ENCODE measurements at regions not wholly inside any gene's neighbourhood (a gene's known extent, or its start where the extent isn't known, plus 50 kb on each side); places are given as distances from the start of the nearest gene placed in this dataset.
"Not testable (repeated sequence)": the region's sequence is repeated elsewhere in the genome, so short reads cannot be mapped to it uniquely, and the experiment has no call there.

DNA sequence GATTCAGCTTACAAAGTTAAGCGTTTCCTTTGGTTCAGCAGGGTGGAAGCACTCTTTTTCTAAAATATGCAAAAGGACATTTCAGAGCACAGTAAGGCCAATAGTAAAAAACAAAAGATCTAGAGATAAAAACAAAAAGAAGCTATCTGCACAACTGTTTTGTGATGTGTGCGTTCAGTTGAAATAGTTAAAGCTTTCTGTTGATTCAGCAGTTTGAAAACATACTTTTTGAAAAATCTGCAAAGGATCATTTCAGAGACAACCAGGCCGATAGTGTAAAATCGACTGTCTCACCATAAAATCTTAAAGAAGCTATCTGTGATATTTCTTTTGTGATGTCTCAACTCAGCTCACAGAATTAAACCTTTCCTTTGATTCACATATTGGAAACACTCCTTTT lies 300.0 kb upstream of the ALG10B start:
- H3K9me3 ChIP-seq (ENCODE audit: control insufficient read depth, insufficient read depth, low read length), result no peaks in the 10 kb centered on the region; the same call in 1 of the 2 replicates
- no peaks in the 10 kb centered on the region for H3K36me3 ChIP-seq (ENCODE audit: insufficient read depth, low read length)
- H3K9ac ChIP-seq (ENCODE audit: low read depth, low read length), result no peak overlapping the region
- H3K4me1 ChIP-seq (ENCODE audit: insufficient read depth, low read length), result no peaks in the 10 kb centered on the region

DNA sequence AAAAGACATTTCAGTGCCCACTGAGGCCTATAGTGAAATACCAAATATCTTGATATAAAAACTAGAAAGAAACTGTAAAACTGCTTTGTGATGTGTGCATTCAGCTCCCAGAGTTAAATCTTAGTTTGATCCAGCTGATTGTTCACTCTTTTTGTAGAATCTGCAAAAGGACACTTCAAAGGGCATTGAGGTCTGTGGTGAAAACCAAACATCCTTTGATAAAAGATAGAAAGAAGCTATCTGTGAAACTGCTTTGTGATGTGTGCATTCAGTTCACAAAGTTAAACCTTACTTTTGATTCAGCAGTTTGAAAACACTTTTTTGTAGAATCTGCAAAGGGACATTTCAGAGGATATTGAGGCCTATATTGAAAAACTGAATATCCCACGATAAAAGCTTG lies 290.7 kb upstream of the ALG10B start:
- H3K9ac ChIP-seq (ENCODE audit: low read depth, low read length), result no peak overlapping the region
- H3K9me3 ChIP-seq (ENCODE audit: control insufficient read depth, insufficient read depth, low read length), result peaks cover 7% of the 10 kb centered on the region; the same call in 1 of the 2 replicates
- no peaks in the 10 kb centered on the region for H3K36me3 ChIP-seq (ENCODE audit: insufficient read depth, low read length)
- H3K4me1 ChIP-seq (ENCODE audit: insufficient read depth, low read length), result no peaks in the 10 kb centered on the region

DNA sequence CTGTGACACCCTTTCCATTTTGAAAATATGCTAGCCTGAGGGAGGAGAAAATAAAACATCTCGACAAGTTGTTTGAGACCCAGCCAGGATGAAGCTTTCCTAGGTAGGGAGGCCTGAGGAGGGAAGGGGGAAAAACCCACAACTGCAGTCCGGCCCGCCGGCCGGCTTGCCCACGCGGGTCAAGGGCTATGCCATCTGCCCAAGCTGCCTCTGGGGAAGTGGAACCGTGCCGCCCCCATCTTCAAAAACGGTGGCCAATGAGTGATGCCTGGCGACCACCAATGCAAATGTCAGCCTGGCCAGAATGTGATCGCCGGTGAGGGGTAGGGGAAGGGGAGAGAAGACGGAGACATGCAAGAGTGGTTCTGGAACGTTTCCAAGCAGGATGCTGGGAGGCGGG lies 263.5 kb upstream of the ALG10B start:
- Histone ChIP-seq H3K4me1 (ENCODE audit: insufficient read depth, low read length) (no peaks in the 10 kb centered on the region), H3K9ac (ENCODE audit: low read depth, low read length) (no peak overlapping the region), H3K36me3 (ENCODE audit: insufficient read depth, low read length) (no peaks in the 10 kb centered on the region), H3K9me3 (ENCODE audit: control insufficient read depth, insufficient read depth, low read length) (no peaks in the 10 kb centered on the region)

DNA sequence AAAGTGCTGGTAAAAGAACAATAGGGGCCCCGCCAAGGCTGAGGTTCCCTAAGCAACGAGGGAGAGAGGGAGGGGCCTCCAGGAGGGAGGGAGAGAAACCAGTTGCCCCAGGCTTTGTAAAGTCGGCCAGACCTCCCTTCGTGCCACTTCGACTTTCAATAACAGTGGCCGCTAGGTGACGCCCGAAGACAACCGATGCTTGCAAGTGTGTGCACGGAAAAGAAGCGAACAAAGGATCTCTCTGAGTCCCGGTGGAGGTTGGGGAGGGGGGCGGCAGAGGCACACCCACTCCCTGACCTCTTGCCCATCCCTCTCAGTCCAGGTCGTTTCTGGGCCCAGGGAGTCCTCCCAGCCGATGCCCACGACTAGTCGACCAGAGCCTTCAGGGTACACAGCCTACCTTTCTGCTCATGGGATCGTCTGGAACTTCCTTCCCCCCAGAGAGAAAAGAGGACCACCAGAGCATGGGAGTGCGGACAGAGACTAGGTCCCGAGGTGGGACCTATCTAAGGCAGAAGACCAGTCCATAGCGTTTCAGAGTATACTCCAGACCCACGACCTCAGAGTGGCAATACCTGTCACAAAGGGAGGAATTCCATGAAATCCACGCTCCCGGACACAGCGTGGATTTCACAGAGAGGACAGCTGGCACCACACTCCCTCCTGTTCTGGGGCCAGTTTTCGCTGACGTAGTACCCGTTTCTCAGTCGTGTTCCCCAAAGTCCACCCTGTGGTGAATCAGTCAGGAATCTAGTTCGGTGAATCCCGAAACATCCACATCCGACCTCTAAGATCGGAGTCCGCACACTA lies 262.7 kb upstream of the ALG10B start:
- no peaks in the 10 kb centered on the region for H3K9me3 ChIP-seq (ENCODE audit: control insufficient read depth, insufficient read depth, low read length)
- H3K4me1 ChIP-seq (ENCODE audit: insufficient read depth, low read length), result no peaks in the 10 kb centered on the region
- peak overlapping the region; percentile 33 for H3K9ac ChIP-seq (ENCODE audit: low read depth, low read length)
- no peaks in the 10 kb centered on the region for H3K36me3 ChIP-seq (ENCODE audit: insufficient read depth, low read length)

DNA sequence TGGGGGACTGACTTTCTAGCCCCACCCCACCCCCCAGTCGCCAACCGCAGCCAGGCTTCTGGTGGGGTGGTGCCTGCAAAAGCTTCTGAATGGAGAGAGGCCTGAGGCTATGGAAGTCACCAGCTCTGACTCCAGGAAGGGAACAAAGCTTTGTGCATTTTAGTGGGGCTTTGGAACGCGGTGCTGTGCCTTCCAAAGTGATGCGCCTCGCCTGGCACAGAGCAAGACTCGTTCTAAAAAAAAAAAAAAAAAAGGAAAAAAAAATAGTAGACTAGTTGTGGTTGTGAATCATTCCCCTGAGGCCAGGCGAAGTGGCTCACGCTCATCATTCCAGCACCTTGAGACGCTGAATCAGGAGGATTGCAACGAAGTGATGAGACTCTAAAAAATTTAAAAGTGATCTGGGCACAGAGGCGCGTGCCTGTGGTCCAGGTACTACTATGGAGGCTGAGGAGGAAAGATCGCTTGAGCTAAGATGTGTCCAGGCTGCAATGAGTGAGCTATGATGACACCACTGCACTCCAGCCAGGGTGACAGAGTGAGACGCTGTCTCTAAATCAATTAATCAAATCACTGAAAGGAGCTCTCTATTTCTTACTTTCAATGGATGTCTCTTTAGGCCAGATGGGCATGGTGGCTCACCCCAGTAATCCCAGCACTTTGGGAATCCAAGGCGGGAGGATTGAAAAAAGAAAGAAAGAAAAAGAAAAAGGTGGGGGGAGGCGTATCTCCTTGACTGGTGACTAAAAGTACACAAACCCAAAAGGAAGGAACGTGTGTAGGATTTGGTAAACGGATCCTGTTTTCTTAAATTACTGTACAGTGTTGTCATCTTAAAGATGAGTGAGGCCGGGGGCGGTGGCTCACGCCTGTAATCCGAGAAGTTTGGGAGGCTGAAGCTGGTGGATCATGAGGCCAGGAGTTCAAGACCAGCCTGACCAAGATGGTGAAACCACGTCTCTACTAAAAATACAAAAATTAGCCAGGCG lies 259.6 kb upstream of the ALG10B start:
- no peaks in the 10 kb centered on the region for H3K4me1 ChIP-seq (ENCODE audit: insufficient read depth, low read length)
- H3K36me3 ChIP-seq (ENCODE audit: insufficient read depth, low read length), result no peaks in the 10 kb centered on the region
- no peaks in the 10 kb centered on the region for H3K9me3 ChIP-seq (ENCODE audit: control insufficient read depth, insufficient read depth, low read length)
- no peak overlapping the region for H3K9ac ChIP-seq (ENCODE audit: low read depth, low read length)

DNA sequence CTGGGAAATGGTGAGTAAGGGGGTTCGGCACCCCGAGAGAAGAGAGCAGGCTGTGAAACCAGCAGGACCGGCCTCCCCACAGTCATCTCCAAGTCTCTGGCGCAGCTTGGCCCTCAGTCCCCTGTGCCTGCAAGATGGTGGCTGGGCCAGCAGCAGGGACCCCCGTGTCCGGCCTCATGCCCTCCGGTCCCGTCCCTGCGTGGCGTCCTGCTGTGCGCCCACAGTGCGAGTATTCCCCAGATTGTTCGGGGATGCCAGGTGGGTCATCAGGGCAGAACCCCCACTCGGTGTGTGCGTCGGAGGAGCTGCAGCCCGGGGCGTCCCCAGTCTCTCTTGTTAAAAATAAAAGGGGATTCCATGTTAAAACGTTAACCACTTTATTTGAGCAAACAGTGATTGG lies 216.9 kb upstream of the ALG10B start:
- no peaks in the 10 kb centered on the region for H3K9me3 ChIP-seq (ENCODE audit: control insufficient read depth, insufficient read depth, low read length)
- H3K36me3 ChIP-seq (ENCODE audit: insufficient read depth, low read length), result no peaks in the 10 kb centered on the region
- no peaks in the 10 kb centered on the region for H3K4me1 ChIP-seq (ENCODE audit: insufficient read depth, low read length)
- H3K9ac ChIP-seq (ENCODE audit: low read depth, low read length), result no peak overlapping the region

DNA sequence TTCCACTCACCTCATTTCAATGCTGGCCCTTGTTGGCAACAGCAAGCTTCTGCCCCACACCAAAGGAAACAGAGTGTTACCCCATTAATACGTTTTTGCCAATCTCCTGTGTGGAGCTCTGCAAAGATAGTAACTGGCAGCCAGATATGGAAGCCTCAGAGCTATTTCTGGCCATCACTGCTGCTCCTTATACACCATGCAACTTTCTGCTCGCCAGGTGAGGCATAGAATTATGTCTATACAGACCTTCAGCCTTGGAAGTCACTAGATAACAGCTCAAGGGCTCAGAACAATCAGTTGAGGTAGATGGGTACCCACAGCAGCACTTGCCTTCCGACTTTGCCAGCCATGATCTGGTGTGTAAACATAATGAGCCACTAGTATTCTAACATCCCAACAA lies 214.8 kb upstream of the ALG10B start:
- H3K36me3 ChIP-seq (ENCODE audit: insufficient read depth, low read length), result no peaks in the 10 kb centered on the region
- H3K9ac ChIP-seq (ENCODE audit: low read depth, low read length), result no peak overlapping the region
- no peaks in the 10 kb centered on the region for H3K4me1 ChIP-seq (ENCODE audit: insufficient read depth, low read length)
- H3K9me3 ChIP-seq (ENCODE audit: control insufficient read depth, insufficient read depth, low read length), result no peaks in the 10 kb centered on the region

DNA sequence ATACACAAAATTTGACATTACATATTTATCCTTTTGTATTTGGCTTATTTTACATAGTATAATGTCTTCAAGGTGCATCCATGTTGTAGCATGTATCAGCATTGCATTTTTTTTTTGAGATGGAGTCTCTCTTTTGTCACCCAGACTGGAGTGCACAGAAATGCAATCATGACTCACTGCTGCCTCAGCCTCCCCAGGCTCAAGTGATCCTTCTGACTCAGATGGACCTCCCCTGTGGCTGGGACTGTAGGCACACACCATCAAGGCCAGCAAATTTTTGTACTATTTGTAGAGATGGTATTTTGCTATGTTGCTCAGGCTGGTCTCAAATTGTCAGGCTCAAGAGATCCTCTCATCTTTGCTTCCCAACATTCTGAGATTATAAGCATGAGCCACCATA lies 214.4 kb upstream of the ALG10B start:
- H3K36me3 ChIP-seq (ENCODE audit: insufficient read depth, low read length), result no peaks in the 10 kb centered on the region
- no peaks in the 10 kb centered on the region for H3K4me1 ChIP-seq (ENCODE audit: insufficient read depth, low read length)
- H3K9me3 ChIP-seq (ENCODE audit: control insufficient read depth, insufficient read depth, low read length), result no peaks in the 10 kb centered on the region

DNA sequence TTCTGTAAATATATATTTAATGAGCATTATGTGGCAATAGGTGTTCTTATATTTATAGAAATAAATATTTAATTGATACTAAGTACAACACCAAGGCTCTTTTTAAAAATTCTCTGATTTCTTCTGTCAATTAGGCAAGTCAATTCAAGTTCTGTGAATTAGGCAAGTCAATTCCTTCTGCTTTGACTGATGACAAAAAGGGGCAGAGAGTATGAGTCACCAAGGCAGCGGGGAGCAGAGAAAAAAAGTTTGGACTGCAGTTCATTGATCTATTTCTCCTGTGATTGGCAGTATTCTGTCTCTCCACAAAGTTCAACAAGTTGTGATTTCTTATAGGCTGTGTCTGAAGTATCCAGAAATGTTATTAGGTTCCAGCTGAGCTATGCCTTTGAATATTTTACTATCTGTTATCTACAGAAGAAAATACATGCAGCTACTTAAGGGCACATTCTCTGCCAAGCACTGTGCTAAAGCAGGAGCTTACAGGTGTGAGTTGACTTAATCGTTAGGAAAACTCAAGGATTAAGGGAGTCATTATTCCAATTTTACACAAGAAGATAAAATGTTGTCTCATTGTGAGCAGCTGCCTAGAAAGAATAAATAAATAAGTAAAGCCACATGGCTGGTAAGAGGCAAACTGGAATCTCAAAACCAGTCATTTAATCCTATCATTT lies 206.4 kb upstream of the ALG10B start:
- no peaks in the 10 kb centered on the region for H3K4me1 ChIP-seq (ENCODE audit: insufficient read depth, low read length)
- H3K9me3 ChIP-seq (ENCODE audit: control insufficient read depth, insufficient read depth, low read length), result no peaks in the 10 kb centered on the region
- no peak overlapping the region for H3K9ac ChIP-seq (ENCODE audit: low read depth, low read length)
- no peaks in the 10 kb centered on the region for H3K36me3 ChIP-seq (ENCODE audit: insufficient read depth, low read length)

More for the DNA sequence above, 214.4 kb upstream of the ALG10B start:
- H3K9ac ChIP-seq (ENCODE audit: low read depth, low read length), result no peak overlapping the region

DNA sequence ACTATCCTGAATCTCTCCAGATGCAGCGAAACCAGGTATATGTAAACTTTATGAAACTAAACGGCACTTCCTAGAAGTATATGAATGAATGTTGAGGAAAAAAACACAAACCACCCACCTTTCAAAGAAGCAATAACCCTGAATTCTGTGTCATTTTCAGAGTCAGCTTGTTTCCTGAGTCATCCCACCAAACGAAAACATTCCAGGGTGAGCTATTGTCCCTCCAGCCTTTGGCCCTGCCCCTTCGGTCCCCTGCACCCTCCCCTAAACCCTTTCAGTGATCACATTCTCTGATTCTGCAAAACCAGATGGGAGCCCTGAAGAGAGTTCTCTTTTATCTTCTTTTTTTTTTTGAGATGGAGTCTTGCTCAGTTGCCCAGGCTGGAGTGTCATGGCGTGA lies 202.6 kb upstream of the ALG10B start:
- no peaks in the 10 kb centered on the region for H3K4me1 ChIP-seq (ENCODE audit: insufficient read depth, low read length)
- no peak overlapping the region for H3K9ac ChIP-seq (ENCODE audit: low read depth, low read length)
- H3K9me3 ChIP-seq (ENCODE audit: control insufficient read depth, insufficient read depth, low read length), result no peaks in the 10 kb centered on the region
- H3K36me3 ChIP-seq (ENCODE audit: insufficient read depth, low read length), result no peaks in the 10 kb centered on the region

DNA sequence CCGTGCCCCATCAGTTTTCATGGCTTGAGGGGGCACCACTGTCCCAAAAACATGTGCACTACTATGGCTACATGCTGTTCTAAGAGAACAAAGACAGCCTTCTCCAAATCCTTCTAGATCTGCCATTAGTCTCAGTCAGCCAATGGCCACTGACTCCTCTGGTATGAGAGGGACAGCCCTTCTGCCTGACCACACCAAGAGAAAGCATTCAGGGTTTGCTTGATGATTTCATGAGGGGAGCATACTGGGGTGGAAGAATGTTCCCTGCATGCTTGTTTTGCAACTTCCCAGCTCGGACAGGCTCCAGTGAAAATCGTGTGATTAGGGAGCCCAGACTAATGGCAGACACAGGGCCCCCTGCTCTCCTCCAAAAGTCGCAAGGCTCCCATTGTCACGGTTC lies 199.6 kb upstream of the ALG10B start:
- Histone ChIP-seq H3K9me3 (ENCODE audit: control insufficient read depth, insufficient read depth, low read length) (no peaks in the 10 kb centered on the region), H3K36me3 (ENCODE audit: insufficient read depth, low read length) (no peaks in the 10 kb centered on the region), H3K4me1 (ENCODE audit: insufficient read depth, low read length) (no peaks in the 10 kb centered on the region), H3K9ac (ENCODE audit: low read depth, low read length) (no peak overlapping the region)

DNA sequence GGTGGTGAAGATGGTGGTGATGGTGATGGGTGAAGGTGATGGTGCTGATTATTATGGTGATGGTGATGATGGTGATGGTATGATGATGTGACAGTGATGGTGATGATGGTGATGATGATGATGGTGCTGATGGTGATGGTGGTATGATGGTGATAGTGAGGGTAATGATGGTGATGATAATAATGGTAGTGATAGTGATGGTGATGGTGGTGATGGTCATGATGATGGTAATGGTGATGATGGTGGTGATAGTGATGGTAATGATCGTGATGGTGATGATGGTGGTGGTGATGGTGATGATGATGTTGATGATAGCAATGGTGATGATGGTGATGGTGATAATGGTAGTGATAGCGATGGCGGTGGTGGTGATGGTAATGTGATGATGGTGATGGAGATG lies 197.9 kb upstream of the ALG10B start:
- H3K9me3 ChIP-seq (ENCODE audit: control insufficient read depth, insufficient read depth, low read length), result no peaks in the 10 kb centered on the region
- H3K4me1 ChIP-seq (ENCODE audit: insufficient read depth, low read length), result no peaks in the 10 kb centered on the region
- H3K36me3 ChIP-seq (ENCODE audit: insufficient read depth, low read length), result no peaks in the 10 kb centered on the region
- H3K9ac ChIP-seq (ENCODE audit: low read depth, low read length), result no peak overlapping the region

DNA sequence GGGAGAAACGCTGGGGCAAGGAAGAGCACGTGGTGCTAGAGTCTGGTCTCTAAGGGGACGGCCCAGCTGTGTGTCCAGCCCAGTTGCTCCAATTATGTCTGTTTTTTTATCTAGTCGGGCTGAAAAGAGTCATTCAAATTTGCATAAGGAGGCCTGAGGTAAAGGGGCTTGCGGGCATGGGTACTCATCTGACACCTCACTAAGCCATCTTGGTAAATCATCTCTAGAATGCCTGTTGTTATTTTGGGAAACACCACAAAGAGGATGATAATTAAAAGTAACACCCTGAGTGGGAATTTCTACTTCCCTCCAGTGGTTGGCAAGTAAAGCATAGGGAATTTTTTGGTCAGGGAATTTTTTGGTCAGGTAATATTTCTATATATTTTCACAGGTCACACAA lies 196.1 kb upstream of the ALG10B start:
- Histone ChIP-seq H3K9me3 (ENCODE audit: control insufficient read depth, insufficient read depth, low read length) (no peaks in the 10 kb centered on the region), H3K4me1 (ENCODE audit: insufficient read depth, low read length) (no peaks in the 10 kb centered on the region), H3K36me3 (ENCODE audit: insufficient read depth, low read length) (no peaks in the 10 kb centered on the region), H3K9ac (ENCODE audit: low read depth, low read length) (no peak overlapping the region)

DNA sequence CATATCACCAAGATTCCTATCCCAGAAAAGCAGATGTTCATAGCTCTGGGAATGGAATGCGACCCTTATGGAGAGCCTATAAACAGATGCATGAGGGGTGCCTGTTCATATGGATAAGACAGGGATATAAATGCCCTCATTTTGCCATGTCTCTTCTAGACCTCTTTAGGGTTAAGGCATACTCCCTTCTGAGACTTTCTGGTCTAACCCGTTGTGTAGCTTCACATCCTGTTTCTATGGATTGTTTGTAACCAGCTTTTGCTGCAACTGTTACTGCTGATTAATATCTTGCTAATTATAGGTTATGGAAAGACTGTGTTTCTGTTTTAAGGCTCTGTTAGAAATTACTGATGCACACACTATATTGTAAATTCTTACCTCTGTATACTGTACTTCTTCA lies 193.5 kb upstream of the ALG10B start:
- not testable (repeated sequence) for H3K36me3 ChIP-seq (ENCODE audit: insufficient read depth, low read length); H3K9ac ChIP-seq (ENCODE audit: low read depth, low read length); H3K9me3 ChIP-seq (ENCODE audit: control insufficient read depth, insufficient read depth, low read length); H3K4me1 ChIP-seq (ENCODE audit: insufficient read depth, low read length)

Measured in ES-I3 (cell line).